OCI-LY3 (cell line): ENCODE measurements at regions not wholly inside any gene's neighbourhood (a gene's known extent, or its start where the extent isn't known, plus 50 kb on each side); places are given as distances from the start of the nearest gene placed in this dataset.

Experiments
- H2AFZ ChIP-seq: fragments of 200-600, 300-600 bp; shearing (Covaris generic); 2 replicates; pipeline ENCODE4 v1.6.0; 2014; ENCODE audit warnings: antibody characterized with exemption, low read depth, low read length
- H3K27ac ChIP-seq: fragments of 200-600, 300-600 bp; sonication (generic); 2 replicates; pipeline ENCODE4 v1.5.1; 2014; ENCODE audit warnings: mild to moderate bottlenecking, low read length, moderate library complexity, mixed read lengths
- H3K27me3 ChIP-seq: fragments of 200-600, 300-600 bp; sonication (generic); 2 replicates; pipeline ENCODE4 v1.6.1; 2014; ENCODE audit warnings: low read depth, low read length, mixed read lengths
- H3K36me3 ChIP-seq: fragments of 200-600, 300-600 bp; sonication (generic); replicated peaks from 2 replicates; pipeline ENCODE3; 2014; ENCODE audit warnings: low read depth, low read length, mixed read lengths
- H3K4me1 ChIP-seq: fragments of 300-600, 200-600 bp; sonication (generic); 2 replicates; pipeline ENCODE4 v1.6.1; 2014; ENCODE audit warnings: low read length, mixed read lengths
- H3K4me2 ChIP-seq: fragments of 200-600, 300-600 bp; sonication (generic); 2 replicates; pipeline ENCODE4 v1.6.1; 2014; ENCODE audit warnings: low read length, mixed read lengths
- H3K4me3 ChIP-seq: fragments of 300-600, 200-600 bp; sonication (generic); 2 replicates; pipeline ENCODE4 v1.5.1; 2014; ENCODE audit warnings: antibody characterized with exemption, mild to moderate bottlenecking, low read length, moderate library complexity
- H3K79me2 ChIP-seq: fragments of 300-600, 200-600 bp; shearing (Covaris generic); 2 replicates; pipeline ENCODE4 v1.6.1; 2014; ENCODE audit warnings: mild to moderate bottlenecking, low read length, mixed read lengths
- H3K9ac ChIP-seq: fragments of 300-600, 200-600 bp; shearing (Covaris generic); 2 replicates; pipeline ENCODE4 v1.6.0; 2014; ENCODE audit warnings: mild to moderate bottlenecking, low read length, moderate library complexity
- H3K9me3 ChIP-seq: fragments of 200-600, 300-600 bp; shearing (Covaris generic); 2 replicates; pipeline ENCODE4 v1.6.1; 2014; ENCODE audit warnings: low read length, mixed read lengths; ENCODE audit not compliant: insufficient read depth
- H4K20me1 ChIP-seq: fragments of 200-600, 300-600 bp; sonication (generic); 2 replicates; pipeline ENCODE4 v1.6.1; 2016; ENCODE audit warnings: low read length, mixed read lengths; ENCODE audit not compliant: insufficient read depth
- CTCF ChIP-seq: fragments of 200-600, 300-600 bp; sonication (generic); IDR thresholded peaks from 2 replicates; pipeline ENCODE4 v1.5.1; 2014; ENCODE audit warnings: antibody characterized with exemption, low read length, low read depth
- EZH2phosphoT487 ChIP-seq: fragments of 200-600 bp; shearing (Covaris generic); IDR thresholded peaks from 2 replicates; pipeline ENCODE4 v1.6.1; 2018; ENCODE audit warnings: antibody characterized with exemption, mixed run types, low read depth

GRCh38 chr2:67208887-67209500 lies 188.1 kb upstream of the ETAA1 start:
- H3K36me3 ChIP-seq: no peaks in the 10 kb centered on the region
- H3K27me3 ChIP-seq: no peaks in the 10 kb centered on the region
- no peak overlapping the region for H3K4me3 ChIP-seq
- H2AFZ ChIP-seq: no peak overlapping the region
- H3K4me1 ChIP-seq: no peaks in the 10 kb centered on the region
- H4K20me1 ChIP-seq: no peaks in the 10 kb centered on the region
- no peak overlapping the region for H3K9ac ChIP-seq
- H3K27ac ChIP-seq: no peak overlapping the region
- H3K4me2 ChIP-seq: no peak overlapping the region
- no peak for TF ChIP-seq CTCF
- TF ChIP-seq EZH2phosphoT487: no peak
- no peaks in the 10 kb centered on the region for H3K79me2 ChIP-seq
- H3K9me3 ChIP-seq: no peaks in the 10 kb centered on the region

- Histone ChIP-seq H3K4me3 (no peak overlapping the region), H3K9me3 (no peaks in the 10 kb centered on the region), H3K27me3 (no peaks in the 10 kb centered on the region), H3K4me1 (no peaks in the 10 kb centered on the region), H2AFZ (no peak overlapping the region), H3K27ac (no peak overlapping the region), H4K20me1 (no peaks in the 10 kb centered on the region), H3K36me3 (no peaks in the 10 kb centered on the region), H3K4me2 (no peak overlapping the region), H3K79me2 (no peaks in the 10 kb centered on the region), H3K9ac (no peak overlapping the region)
- TF ChIP-seq CTCF (no peak), EZH2phosphoT487 (no peak)
Observed at GRCh38 chr2:67210430-67210829, 186.7 kb upstream of the ETAA1 start.

- no peaks in the 10 kb centered on the region for H3K79me2 ChIP-seq
- no peak for TF ChIP-seq CTCF
- no peak for TF ChIP-seq EZH2phosphoT487
Observed at GRCh38 chr2:67212203-67212602, 184.9 kb upstream of the ETAA1 start.

GRCh38 chr2:67213270-67213670 lies 183.9 kb upstream of the ETAA1 start:
- no peak for TF ChIP-seq CTCF
- Histone ChIP-seq H3K27ac (no peak overlapping the region), H3K4me3 (no peak overlapping the region), H2AFZ (no peak overlapping the region), H3K9ac (no peak overlapping the region), H3K9me3 (no peaks in the 10 kb centered on the region), H3K36me3 (no peaks in the 10 kb centered on the region), H3K79me2 (no peaks in the 10 kb centered on the region), H3K27me3 (no peaks in the 10 kb centered on the region), H3K4me2 (no peak overlapping the region), H3K4me1 (no peaks in the 10 kb centered on the region), H4K20me1 (no peaks in the 10 kb centered on the region)

More at GRCh38 chr2:67212203-67212602, 184.9 kb upstream of the ETAA1 start:
- no peak overlapping the region for H3K27ac ChIP-seq
- H3K4me2 ChIP-seq: no peak overlapping the region
- H3K36me3 ChIP-seq: no peaks in the 10 kb centered on the region
- H4K20me1 ChIP-seq: no peaks in the 10 kb centered on the region
- H3K27me3 ChIP-seq: no peaks in the 10 kb centered on the region
- H3K9me3 ChIP-seq: no peaks in the 10 kb centered on the region
- no peak overlapping the region for H3K9ac ChIP-seq
- no peak overlapping the region for H2AFZ ChIP-seq
- no peaks in the 10 kb centered on the region for H3K4me1 ChIP-seq
- H3K4me3 ChIP-seq: no peak overlapping the region
